ENCODE measurements at regions not wholly inside any gene's neighbourhood (a gene's known extent, or its start where the extent isn't known, plus 50 kb on each side); places are given as distances from the start of the nearest gene placed in this dataset.

DNA sequence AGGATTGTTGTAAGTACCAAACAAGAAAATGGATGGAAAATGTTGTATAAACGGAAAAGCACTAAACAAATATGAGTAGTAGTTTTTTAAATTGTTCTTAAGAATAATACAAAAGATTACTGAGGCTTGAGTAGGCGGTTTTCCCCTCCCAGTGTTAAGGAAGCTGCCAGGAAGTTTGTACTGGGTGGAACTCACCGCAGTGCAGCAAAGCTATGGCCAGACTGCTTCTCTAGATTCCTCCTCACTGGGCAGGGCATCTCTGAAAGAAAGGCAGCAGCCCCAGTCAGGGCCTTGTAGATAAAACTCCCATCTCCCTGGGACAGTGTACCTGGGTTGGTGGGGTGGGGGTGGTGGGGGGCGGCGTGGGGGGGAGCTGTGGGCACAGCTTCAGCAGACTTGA, 58.7 kb downstream of the XCL2 start:
- TF ChIP-seq, protein P1, sequence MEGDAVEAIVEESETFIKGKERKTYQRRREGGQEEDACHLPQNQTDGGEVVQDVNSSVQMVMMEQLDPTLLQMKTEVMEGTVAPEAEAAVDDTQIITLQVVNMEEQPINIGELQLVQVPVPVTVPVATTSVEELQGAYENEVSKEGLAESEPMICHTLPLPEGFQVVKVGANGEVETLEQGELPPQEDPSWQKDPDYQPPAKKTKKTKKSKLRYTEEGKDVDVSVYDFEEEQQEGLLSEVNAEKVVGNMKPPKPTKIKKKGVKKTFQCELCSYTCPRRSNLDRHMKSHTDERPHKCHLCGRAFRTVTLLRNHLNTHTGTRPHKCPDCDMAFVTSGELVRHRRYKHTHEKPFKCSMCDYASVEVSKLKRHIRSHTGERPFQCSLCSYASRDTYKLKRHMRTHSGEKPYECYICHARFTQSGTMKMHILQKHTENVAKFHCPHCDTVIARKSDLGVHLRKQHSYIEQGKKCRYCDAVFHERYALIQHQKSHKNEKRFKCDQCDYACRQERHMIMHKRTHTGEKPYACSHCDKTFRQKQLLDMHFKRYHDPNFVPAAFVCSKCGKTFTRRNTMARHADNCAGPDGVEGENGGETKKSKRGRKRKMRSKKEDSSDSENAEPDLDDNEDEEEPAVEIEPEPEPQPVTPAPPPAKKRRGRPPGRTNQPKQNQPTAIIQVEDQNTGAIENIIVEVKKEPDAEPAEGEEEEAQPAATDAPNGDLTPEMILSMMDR (IDR thresholded peaks at IDR 0.05): no peak
- no peak for TF ChIP-seq POLR2A (IDR thresholded peaks at IDR 0.05)

Measured in Peyer's patch (tissue), 4 donors.